Right atrium auricular region (tissue), 2 donors: ENCODE measurements at regions not wholly inside any gene's neighbourhood (a gene's known extent, or its start where the extent isn't known, plus 50 kb on each side); places are given as distances from the start of the nearest gene placed in this dataset.

Experiments used
- DNase-seq: peaks from one replicate; pipeline ENCODE4 v3.0.0-alpha.2; 2019; ENCODE audit warnings: low spot score
- H3K27ac ChIP-seq, 2 donors: fragments of 200-600 bp; sonication (generic); 1 replicate in 1 of 2; 2 replicates in 1 of 2; pipeline ENCODE4 v1.5.1; 2016 to 2019
- H3K27me3 ChIP-seq, 2 donors: fragments of 200-600 bp; sonication (generic); one replicate each; pipeline versions ENCODE4 v1.5.1 to v1.6.0; 2017 to 2019
- H3K36me3 ChIP-seq: fragments of 200-600 bp; sonication (generic); one replicate; pipeline ENCODE4 v1.5.1; 2016
- H3K4me1 ChIP-seq, 2 donors: fragments of 200-600 bp; sonication (generic); one replicate each; pipeline versions ENCODE4 v1.5.1 to v1.6.0; 2017 to 2019
- H3K4me3 ChIP-seq, 2 donors: fragments of 200-600 bp; sonication (generic); 1 replicate in 1 of 2; 2 replicates in 1 of 2; pipeline ENCODE4 v1.5.1; 2017 to 2019; ENCODE audit warnings: mild to moderate bottlenecking in 1 of 2, moderate library complexity in 1 of 2
- H3K9me3 ChIP-seq, 2 donors: fragments of 200-600 bp; sonication (generic); one replicate each; pipeline ENCODE4 v1.5.1; 2019
- TF ChIP-seq, protein P1 (sequence below), 2 donors: fragments of 200-600 bp; sonication (generic); IDR thresholded peaks; one replicate each; pipeline ENCODE4 v1.5.1; 2019; ENCODE audit warnings: antibody characterized with exemption in 2 of 2

GRCh38 chr2:106995556-106995955 is 109.6 kb upstream of the ST6GAL2 start:
- DNase-seq = no peak
- Histone ChIP-seq H3K4me3 (no peak overlapping the region), H3K9me3 (no peaks in the 10 kb centered on the region), H3K36me3 (no peaks in the 10 kb centered on the region), H3K27ac (no peak overlapping the region), H3K4me1 (peaks cover 0 to 6% of the 10 kb centered on the region in 2 donors), H3K27me3 (no peaks in the 10 kb centered on the region)
- TF ChIP-seq, protein P1, sequence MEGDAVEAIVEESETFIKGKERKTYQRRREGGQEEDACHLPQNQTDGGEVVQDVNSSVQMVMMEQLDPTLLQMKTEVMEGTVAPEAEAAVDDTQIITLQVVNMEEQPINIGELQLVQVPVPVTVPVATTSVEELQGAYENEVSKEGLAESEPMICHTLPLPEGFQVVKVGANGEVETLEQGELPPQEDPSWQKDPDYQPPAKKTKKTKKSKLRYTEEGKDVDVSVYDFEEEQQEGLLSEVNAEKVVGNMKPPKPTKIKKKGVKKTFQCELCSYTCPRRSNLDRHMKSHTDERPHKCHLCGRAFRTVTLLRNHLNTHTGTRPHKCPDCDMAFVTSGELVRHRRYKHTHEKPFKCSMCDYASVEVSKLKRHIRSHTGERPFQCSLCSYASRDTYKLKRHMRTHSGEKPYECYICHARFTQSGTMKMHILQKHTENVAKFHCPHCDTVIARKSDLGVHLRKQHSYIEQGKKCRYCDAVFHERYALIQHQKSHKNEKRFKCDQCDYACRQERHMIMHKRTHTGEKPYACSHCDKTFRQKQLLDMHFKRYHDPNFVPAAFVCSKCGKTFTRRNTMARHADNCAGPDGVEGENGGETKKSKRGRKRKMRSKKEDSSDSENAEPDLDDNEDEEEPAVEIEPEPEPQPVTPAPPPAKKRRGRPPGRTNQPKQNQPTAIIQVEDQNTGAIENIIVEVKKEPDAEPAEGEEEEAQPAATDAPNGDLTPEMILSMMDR (IDR thresholded peaks at IDR 0.05) = no peak

DNA sequence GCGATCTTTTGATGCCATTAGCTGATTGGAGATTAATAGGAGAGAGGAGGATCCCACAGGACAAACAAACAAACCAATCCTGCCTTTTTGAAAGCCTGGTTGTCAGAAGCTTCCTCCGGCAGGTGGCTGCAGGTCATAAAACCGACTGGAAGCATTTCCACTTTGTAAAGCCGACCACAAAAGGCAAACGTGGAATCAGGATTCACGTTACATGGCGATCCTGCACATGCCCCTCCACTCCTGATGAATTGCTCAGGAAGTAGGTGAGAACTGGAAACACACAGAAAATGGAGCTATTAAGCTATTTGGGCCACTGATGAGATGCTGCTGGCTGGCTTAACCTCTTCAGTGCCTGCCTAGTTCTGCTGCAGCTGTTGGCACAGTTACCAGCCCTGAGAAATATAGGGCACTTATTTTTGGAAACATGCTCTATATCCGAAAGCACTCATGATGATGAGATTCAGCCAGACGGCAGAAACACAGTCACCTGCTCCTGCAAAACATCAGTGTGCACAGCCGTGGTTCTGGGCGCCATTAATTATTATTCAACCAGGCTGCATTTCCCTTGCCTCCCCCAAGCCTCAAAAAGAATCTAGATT is 110.3 kb upstream of the ST6GAL2 start:
- no peaks in the 10 kb centered on the region for H3K27me3 ChIP-seq
- no peaks in the 10 kb centered on the region for H3K9me3 ChIP-seq
- TF ChIP-seq, protein P1 (IDR thresholded peaks at IDR 0.05) = no peak
- H3K4me1 ChIP-seq = peaks cover 0 to 6% of the 10 kb centered on the region in 2 donors
- H3K4me3 ChIP-seq = no peak overlapping the region
- DNase-seq = no peak
- no peak overlapping the region for H3K27ac ChIP-seq
- H3K36me3 ChIP-seq = no peaks in the 10 kb centered on the region

- TF ChIP-seq, protein P1 (IDR thresholded peaks at IDR 0.05) = no peak
- DNase-seq = no peak
- H3K36me3 ChIP-seq = no peaks in the 10 kb centered on the region
- peaks cover 0 to 6% of the 10 kb centered on the region in 2 donors for H3K4me1 ChIP-seq
- H3K27me3 ChIP-seq = no peaks in the 10 kb centered on the region
- H3K9me3 ChIP-seq = no peaks in the 10 kb centered on the region
- no peak overlapping the region for H3K27ac ChIP-seq
- no peak overlapping the region for H3K4me3 ChIP-seq
Observed at GRCh38 chr2:106997204-106997603, 111.2 kb upstream of the ST6GAL2 start.

GRCh38 chr2:107001062-107001461 is 115.1 kb upstream of the ST6GAL2 start:
- no peak for DNase-seq
- no peaks in the 10 kb centered on the region for H3K9me3 ChIP-seq
- no peak overlapping the region for H3K4me3 ChIP-seq
- TF ChIP-seq, protein P1 (IDR thresholded peaks at IDR 0.05) = no peak
- H3K27me3 ChIP-seq = no peaks in the 10 kb centered on the region
- no peaks in the 10 kb centered on the region for H3K4me1 ChIP-seq
- H3K36me3 ChIP-seq = no peaks in the 10 kb centered on the region
- H3K27ac ChIP-seq = no peak overlapping the region

- TF ChIP-seq, protein P1 (IDR thresholded peaks at IDR 0.05) = no peak
- no peak overlapping the region for H3K4me3 ChIP-seq
- H3K27me3 ChIP-seq = no peaks in the 10 kb centered on the region
- no peaks in the 10 kb centered on the region for H3K9me3 ChIP-seq
- no peaks in the 10 kb centered on the region for H3K4me1 ChIP-seq
- H3K36me3 ChIP-seq = no peaks in the 10 kb centered on the region
- H3K27ac ChIP-seq = no peak overlapping the region
- no peak for DNase-seq
Observed at GRCh38 chr2:107001551-107001950, 115.6 kb upstream of the ST6GAL2 start.
